ENCODE measurements at regions not wholly inside any gene's neighbourhood (a gene's known extent, or its start where the extent isn't known, plus 50 kb on each side); places are given as distances from the start of the nearest gene placed in this dataset.
A peak's percentile ranks its signal among the peaks of the same experiment; 100 is the strongest.

GRCh38 chr2:57878171-57878865 is 168.3 kb upstream of the VRK2 start:
- DNase-seq (ENCODE audit: low read depth in 2 of 2), result no peak

DNA sequence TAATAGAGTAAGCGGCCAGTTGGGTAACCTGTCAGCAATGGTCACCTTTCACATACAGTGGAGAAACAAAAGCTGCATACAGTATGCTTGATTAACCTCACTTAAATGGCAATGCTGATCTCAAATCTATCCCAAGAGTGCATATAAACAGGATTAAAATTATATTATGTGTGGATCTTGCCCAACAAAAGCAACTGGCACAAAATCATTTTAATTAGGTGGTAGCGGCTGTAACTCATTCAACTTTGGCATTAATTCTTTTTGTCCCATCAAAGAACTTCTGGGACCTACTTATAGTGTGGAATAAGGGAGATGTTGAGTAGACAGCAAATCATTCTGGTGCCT is 167.8 kb upstream of the VRK2 start:
- DNase-seq (ENCODE audit: low read depth in 2 of 2), result no peak

- no peak for DNase-seq (ENCODE audit: low read depth in 2 of 2)
Measured at GRCh38 chr2:57880446-57880845, 166.2 kb upstream of the VRK2 start.

DNA sequence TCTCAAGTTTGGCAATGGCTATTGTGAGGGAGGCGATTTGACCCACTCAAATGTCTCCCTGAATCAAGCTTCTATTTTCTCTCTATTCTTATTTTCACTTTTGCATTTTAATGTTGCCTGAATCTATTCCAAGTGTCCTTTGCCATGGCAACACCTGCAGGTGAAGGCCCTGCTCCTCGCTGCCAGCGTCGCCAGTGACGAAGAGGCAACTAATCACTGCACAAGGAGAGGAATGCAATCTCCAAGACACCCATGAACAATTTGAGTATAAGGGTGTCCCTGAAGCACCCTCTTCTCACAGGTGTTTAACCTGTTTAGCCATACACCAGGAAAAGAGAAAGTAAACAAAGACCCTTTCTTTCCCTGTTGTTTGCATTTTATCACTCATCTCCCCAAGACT is 165.6 kb upstream of the VRK2 start:
- no peak for DNase-seq (ENCODE audit: low read depth in 2 of 2)

GRCh38 chr2:57881998-57882888 is 164.4 kb upstream of the VRK2 start:
- peak; percentile 5 to 15 for DNase-seq (ENCODE audit: low read depth in 2 of 2)

- peak in 1 of 2 donors; percentile 61 for DNase-seq (ENCODE audit: low read depth in 2 of 2)
Measured at GRCh38 chr2:57882895-57883515, 163.6 kb upstream of the VRK2 start.

GRCh38 chr2:57884281-57884680 is 162.3 kb upstream of the VRK2 start:
- no peak for DNase-seq (ENCODE audit: low read depth in 2 of 2)

- DNase-seq (ENCODE audit: low read depth in 2 of 2), result no peak
Measured at GRCh38 chr2:57885742-57886141, 160.9 kb upstream of the VRK2 start.

DNA sequence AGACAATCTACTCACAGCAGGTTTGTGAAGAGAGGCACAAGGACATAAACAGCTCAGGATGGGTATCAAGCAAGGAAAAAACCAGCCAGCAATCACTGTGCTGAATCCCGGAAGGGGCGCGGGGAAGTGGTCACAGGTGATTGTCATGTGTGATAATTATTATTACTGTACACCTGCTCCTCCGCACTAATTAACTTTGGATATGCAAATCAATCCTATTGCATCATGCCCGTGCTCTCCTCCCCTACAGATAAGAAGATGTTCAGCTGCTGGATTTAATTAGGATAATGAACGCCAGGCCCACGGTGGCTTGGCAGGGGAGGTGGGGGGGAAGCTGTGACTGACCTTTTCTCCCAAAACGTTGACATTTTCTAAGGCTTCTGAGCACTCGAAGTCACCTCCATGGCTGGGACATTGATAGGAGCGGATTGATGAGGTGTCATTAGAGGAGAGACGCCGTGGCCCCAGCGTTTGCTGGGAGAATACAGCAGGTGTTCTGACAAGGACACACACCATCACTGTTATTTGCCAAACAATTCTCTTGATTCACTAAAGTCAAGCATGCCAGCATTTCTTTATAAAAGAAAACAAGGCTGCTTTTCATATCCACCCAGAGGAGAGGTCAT is 160.3 kb upstream of the VRK2 start:
- DNase-seq (ENCODE audit: low read depth in 2 of 2), result no peak

DNA sequence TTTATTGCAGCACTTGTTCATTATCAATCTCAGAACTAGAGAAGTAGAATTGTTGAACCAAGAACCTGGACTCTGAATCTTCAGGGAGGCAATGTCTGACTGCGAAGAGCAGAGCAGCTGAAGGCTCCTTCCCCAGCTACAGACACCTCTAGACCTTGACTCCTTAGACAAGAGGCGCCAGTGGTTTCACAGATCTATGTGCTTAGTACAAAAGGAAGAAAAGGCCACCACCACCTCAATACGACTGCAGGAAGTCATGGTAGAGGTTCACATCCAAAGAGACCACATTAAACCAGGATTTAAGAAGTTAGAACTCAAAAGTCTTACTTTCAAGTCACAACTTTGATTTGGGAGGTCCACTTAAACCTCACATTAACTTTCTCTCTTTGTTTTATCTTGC is 158.1 kb upstream of the VRK2 start:
- DNase-seq (ENCODE audit: low read depth in 2 of 2), result no peak

GRCh38 chr2:57890464-57890863 is 156.1 kb upstream of the VRK2 start:
- DNase-seq (ENCODE audit: low read depth in 2 of 2), result no peak

DNA sequence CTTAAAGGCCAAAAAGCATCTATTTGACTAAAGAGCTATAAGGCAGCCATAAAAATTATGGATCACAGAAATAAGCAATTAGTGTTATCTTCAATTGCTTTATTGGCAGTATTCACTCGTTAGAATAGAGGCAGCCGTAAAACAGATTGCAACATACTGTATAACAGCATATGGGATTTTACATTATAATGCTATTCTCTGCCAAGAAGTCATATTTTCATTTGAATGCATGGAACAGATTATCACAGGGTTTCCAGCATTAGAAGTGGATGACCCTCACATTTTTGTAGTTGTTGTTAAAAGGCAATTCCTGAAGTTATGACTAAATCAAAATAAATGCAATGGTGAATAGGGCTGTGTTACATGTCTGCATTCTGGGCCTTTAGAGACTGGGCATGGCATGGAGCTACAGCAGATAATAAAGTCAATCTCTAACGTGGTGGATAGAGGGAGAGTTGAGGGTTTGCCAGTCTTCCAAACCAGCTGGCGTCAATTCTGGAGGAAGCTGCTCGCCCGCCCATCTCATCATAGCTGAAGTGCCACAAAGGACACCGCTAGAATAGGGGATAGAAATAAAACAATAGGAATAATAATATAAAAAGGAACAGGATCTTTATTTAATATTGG is 155.4 kb upstream of the VRK2 start:
- DNase-seq (ENCODE audit: low read depth in 2 of 2), result no peak

DNA sequence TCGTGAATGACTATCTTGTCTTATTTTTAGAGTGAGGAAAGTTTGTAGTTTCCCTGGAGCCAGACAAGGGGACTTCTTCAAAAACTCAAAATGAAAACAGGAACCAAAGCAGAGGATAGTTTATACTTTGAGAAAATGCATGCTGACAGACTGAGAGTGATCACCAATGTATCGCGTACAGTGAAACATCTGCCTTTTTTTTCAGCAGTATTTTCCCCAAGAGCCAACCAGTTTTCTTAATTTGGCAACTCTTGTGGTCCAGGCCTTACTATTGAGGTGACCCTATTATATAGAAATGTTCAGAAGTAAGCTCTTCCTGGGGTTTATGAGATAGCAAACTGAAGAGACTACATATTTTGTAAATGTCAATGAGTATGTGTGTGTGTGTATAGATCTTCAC is 153.7 kb upstream of the VRK2 start:
- no peak for DNase-seq (ENCODE audit: low read depth in 2 of 2)

GRCh38 chr2:57893347-57893746 is 153.3 kb upstream of the VRK2 start:
- DNase-seq (ENCODE audit: low read depth in 2 of 2), result no peak

DNA sequence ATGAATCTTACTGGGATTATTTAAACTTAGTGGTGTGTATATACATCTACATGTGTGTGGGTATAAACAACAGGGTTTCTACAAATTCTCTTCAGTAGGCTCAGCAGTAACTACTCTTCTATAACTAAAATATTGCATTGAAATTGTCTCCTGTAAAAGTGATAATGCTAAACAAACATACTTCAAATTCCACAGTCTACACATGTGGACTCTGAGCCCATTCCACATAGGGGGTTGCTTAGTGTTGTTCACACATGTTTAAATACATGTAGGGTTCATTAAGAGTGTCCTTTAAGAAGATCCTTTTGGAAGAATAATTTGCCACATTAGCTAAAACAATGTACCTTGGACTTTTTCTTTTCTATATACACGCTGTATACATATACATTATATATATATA is 152.8 kb upstream of the VRK2 start:
- DNase-seq (ENCODE audit: low read depth in 2 of 2), result no peak

- no peak for DNase-seq (ENCODE audit: low read depth in 2 of 2)
Measured at GRCh38 chr2:57894381-57894780, 152.2 kb upstream of the VRK2 start.

- no peak for DNase-seq (ENCODE audit: low read depth in 2 of 2)
Measured at GRCh38 chr2:57897920-57898319, 148.7 kb upstream of the VRK2 start.

- DNase-seq (ENCODE audit: low read depth in 2 of 2), result no peak
Measured at GRCh38 chr2:57899898-57900297, 146.7 kb upstream of the VRK2 start.

- DNase-seq (ENCODE audit: low read depth in 2 of 2), result no peak
Measured at GRCh38 chr2:57902578-57902977, 144.0 kb upstream of the VRK2 start.

DNA sequence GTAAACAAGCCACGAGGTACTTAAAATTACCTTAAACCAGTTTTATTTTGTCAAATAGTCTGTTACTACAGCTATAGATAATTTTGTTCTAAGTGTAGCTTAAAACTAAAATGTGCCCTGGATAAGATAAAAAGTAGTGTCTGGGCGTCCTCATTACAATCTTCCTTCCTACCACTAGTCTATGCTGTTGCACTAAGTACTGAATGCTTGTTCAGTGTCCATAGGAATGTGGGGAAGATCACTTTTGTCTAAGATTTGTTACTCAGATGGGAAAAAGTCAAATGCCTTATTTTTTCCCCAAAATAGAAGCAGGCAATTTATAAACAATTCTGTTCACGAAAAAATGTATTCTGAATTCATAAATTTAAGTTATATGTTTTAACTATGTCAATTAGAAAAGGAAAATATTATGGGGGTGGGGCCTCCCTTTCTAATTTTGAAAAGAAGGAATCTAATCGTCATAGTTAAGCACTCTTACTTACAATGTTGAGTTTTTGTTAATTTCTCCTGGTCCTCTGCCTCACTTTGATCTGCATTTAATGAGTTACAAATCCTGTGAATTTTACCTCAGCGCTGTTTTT is 140.4 kb upstream of the VRK2 start:
- DNase-seq (ENCODE audit: low read depth in 2 of 2), result peak; percentile 67 to 72

DNA sequence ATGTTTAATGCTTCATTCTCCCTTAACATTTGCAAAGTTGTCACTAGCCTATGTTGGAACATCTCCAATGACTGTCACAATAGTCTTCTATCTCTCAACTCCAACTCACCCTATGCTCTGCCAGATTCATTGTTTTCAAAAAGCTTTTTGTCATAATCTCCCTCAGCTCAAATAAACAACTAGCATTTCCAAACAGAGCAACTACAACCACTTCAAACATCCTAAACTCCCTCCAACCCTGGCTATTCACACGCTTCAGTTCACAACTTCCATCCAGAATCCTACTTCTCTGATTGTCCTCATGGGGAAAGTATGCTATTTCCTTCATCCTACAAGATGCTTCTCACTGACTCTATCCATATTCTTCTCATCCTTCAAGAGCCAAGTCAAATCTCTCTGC is 139.2 kb upstream of the VRK2 start:
- no peak for DNase-seq (ENCODE audit: low read depth in 2 of 2)

All from lung microvascular endothelial cell (primary cell).